Cardiac muscle cell (in vitro differentiated cells and primary cell): ENCODE measurements at regions not wholly inside any gene's neighbourhood (a gene's known extent, or its start where the extent isn't known, plus 50 kb on each side); places are given as distances from the start of the nearest gene placed in this dataset.
"Not testable (repeated sequence)": the region's sequence is repeated elsewhere in the genome, so short reads cannot be mapped to it uniquely, and the experiment has no call there.

ENCODE experiments used
- DNase-seq, 2 donors: peaks; one replicate each; pipeline versions ENCODE4 v3.0.0 to v3.0.0-alpha.2; 2010 to 2017; ENCODE audit warnings: low read depth in 1 of 2, low spot score in 1 of 2
- H3K27ac ChIP-seq: fragments of 200-600 bp; sonication (generic); 2 replicates; pipeline ENCODE4 v1.5.1; 2016
- H3K27me3 ChIP-seq: fragments of 200-600 bp; sonication (generic); 2 replicates; pipeline ENCODE4 v1.6.0; 2016; ENCODE audit warnings: control low read depth
- H3K36me3 ChIP-seq: fragments of 200-600 bp; sonication (generic); 2 replicates; pipeline ENCODE4 v1.5.1; 2016; ENCODE audit warnings: control low read depth
- H3K4me1 ChIP-seq: fragments of 200-600 bp; sonication (generic); 2 replicates; pipeline ENCODE4 v1.8.1; 2017; ENCODE audit warnings: low read depth, mild to moderate bottlenecking, mixed run types
- H3K4me3 ChIP-seq: fragments of 200-600 bp; sonication (generic); 2 replicates; pipeline ENCODE4 v1.5.1; 2016; ENCODE audit warnings: mild to moderate bottlenecking
- H3K9me3 ChIP-seq: fragments of 200-600 bp; sonication (generic); 2 replicates; pipeline ENCODE4 v1.5.1; 2017; ENCODE audit warnings: low read depth, mild to moderate bottlenecking, control low read depth
- CTCF ChIP-seq: IDR thresholded peaks from 2 replicates; pipeline ENCODE4 v1.5.1; 2012; ENCODE audit warnings: low read depth, mild to moderate bottlenecking, low read length

- Histone ChIP-seq H3K36me3 (no peaks in the 10 kb centered on the region), H3K4me3 (no peak overlapping the region), H3K4me1 (no peaks in the 10 kb centered on the region), H3K9me3 (no peaks in the 10 kb centered on the region), H3K27ac (no peak overlapping the region), H3K27me3 (no peaks in the 10 kb centered on the region)
- no peak for DNase-seq
- TF ChIP-seq CTCF = no peak
These were observed 134.1 kb upstream of the SERPINE2 start for GRCh38 chr2:224173210-224173609.

- H3K27ac ChIP-seq = no peak overlapping the region
- H3K4me3 ChIP-seq = no peak overlapping the region
- H3K4me1 ChIP-seq = no peaks in the 10 kb centered on the region
These were observed 132.1 kb upstream of the SERPINE2 start for GRCh38 chr2:224171226-224171625.

GRCh38 chr2:224169847-224170246 lies 130.8 kb upstream of the SERPINE2 start:
- Histone ChIP-seq H3K9me3 (no peaks in the 10 kb centered on the region), H3K36me3 (no peaks in the 10 kb centered on the region), H3K27ac (no peak overlapping the region), H3K4me1 (no peaks in the 10 kb centered on the region), H3K4me3 (no peak overlapping the region), H3K27me3 (no peaks in the 10 kb centered on the region)
- no peak for DNase-seq
- TF ChIP-seq CTCF = no peak

More at GRCh38 chr2:224171226-224171625, 132.1 kb upstream of the SERPINE2 start:
- H3K9me3 ChIP-seq = no peaks in the 10 kb centered on the region
- no peak for TF ChIP-seq CTCF
- H3K36me3 ChIP-seq = no peaks in the 10 kb centered on the region
- H3K27me3 ChIP-seq = no peaks in the 10 kb centered on the region
- no peak for DNase-seq

- not testable (repeated sequence) for DNase-seq, H3K27ac ChIP-seq
These were observed 128.7 kb upstream of the SERPINE2 start for GRCh38 chr2:224167781-224168180.

GRCh38 chr2:224166654-224167053 lies 127.6 kb upstream of the SERPINE2 start:
- no peak for TF ChIP-seq CTCF
- Histone ChIP-seq H3K4me1 (no peaks in the 10 kb centered on the region), H3K27me3 (no peaks in the 10 kb centered on the region), H3K27ac (no peak overlapping the region), H3K4me3 (no peak overlapping the region), H3K36me3 (no peaks in the 10 kb centered on the region), H3K9me3 (no peaks in the 10 kb centered on the region)
- no peak for DNase-seq

More at GRCh38 chr2:224167781-224168180, 128.7 kb upstream of the SERPINE2 start:
- H3K9me3 ChIP-seq, H3K36me3 ChIP-seq, H3K27me3 ChIP-seq, H3K4me3 ChIP-seq, H3K4me1 ChIP-seq: not testable (repeated sequence)

GRCh38 chr2:224165901-224166319 lies 126.8 kb upstream of the SERPINE2 start:
- Histone ChIP-seq H3K4me1 (no peaks in the 10 kb centered on the region), H3K9me3 (no peaks in the 10 kb centered on the region), H3K4me3 (no peak overlapping the region), H3K27ac (no peak overlapping the region), H3K36me3 (no peaks in the 10 kb centered on the region), H3K27me3 (no peaks in the 10 kb centered on the region)
- TF ChIP-seq CTCF = no peak
- DNase-seq = no peak
